ENCODE measurements at regions not wholly inside any gene's neighbourhood (a gene's known extent, or its start where the extent isn't known, plus 50 kb on each side); places are given as distances from the start of the nearest gene placed in this dataset.

DNA sequence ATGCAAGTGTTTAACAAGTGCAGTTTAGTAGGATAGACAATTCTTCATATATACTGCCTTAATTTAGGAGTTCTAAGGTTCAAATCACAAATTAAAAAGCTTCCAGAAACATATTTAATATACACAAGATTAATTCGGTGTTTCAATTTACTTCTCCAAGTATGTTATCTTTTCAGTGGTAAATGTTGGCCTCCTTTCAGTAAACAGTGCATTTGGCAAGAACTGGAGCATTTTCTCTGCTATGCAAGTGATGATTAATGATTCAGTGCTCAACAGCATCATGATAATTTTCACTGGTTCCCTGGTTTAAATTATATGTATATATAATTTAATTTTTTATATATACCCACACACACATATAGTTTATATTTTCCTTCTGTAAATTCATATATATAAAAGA is 541.7 kb downstream of the EFNA5 start:
- DNase-seq: no peak

DNA sequence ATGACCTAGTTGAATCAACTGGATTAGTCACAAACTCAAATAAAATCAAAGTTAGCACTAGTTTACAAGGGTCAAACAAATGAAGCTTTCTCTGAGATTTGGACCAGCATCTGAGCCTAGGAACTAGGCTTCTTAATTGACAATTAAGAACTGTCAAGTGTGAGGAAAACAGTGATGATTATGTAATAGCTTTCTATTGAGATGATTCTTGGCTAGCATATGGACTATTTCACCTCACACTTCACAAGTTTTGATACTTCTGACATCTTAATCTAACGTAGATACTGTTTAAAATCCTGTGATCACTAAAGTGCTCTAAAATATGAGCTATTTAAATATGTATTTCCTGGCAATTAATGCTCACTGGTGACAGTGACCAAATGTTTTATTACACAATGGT is 542.9 kb downstream of the EFNA5 start:
- DNase-seq: no peak

DNA sequence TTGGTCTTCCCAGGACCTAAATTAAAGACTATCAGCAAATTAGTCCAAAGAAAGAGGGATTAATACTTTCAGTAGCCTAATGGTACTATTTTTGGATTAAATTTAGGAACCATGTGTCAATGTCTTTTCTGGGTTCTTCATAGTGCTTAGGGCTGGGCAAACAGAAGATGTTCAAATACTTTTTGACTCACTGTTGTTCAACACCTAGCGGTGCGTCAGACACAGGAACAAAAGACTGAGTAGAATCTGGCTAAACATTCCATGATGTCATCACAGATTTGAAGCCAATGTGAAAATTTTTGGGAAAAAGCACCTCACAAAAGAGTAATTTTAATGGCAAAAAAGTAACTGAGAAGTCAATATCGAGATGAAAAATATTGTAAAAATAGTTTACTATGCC is 544.4 kb downstream of the EFNA5 start:
- DNase-seq: no peak

DNA sequence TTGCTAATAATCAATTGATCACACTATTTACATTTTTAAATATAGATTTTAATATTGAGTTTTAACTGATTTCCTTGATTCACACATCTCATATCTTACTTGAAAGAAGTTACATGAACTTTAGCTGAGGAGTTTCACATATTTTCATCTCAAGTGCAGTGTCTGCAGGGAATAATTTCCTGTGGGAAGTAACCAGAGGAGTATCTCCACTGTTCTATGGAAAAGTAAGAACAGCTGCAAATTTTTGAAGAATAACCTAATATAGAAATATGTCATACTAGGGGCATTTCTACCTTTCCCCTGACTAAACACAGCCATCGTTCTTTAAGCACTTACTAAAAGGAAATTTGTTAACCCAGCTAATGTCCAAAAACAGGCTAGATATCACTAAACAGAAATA is 546.4 kb downstream of the EFNA5 start:
- no peak for DNase-seq

DNA sequence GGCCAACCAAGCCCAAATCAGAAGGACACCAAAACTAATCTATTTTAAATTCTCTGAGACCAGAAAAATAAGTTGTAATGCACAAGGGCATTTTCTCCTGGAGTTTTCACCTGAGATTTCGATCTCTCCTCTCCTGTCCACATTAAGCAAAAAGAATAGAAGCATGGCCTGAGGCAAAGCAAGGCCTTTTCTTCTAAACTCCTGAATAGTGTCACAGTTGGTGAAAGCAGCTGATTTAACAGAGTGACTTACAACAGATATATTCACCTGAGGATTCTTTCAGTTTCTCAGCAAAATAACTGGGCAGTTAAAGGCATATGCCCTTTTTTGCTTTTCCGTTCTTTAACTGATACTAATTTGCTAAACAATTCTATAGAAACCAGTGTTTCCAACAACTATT is 547.7 kb downstream of the EFNA5 start:
- no peak for DNase-seq

DNA sequence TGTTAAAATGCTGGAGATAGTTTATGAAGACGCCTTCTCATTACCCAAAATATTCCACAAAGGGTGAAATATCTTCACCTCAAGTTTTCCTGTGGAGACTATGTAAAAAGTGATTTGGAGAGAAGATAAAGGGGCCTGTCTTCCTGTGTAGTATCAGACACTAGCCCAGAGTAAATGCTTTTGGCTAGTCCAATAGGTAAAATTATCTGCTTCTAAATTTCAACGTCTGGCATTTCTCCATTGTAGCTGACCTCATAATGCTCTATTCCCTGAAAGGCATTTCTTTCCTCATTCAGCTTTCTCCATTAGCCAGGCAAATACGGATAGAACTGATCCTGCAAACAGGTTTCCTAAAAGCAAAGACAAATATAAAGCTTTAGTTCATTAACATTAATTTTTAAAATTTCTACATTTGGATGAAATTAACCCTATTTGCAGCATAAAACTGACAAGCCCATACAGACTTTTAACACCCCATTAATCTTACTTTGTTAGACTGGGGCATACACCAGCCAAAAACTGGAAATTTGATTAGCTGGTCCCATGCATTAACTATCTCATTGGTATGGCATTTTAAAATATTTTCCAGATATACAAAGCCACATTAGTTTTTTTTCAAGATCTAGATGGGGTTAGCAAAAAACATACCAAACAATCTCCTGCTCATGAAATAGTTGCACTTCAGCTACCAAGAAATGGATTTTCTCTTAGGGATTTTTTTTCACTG is 548.8 kb downstream of the EFNA5 start:
- DNase-seq: no peak

DNA sequence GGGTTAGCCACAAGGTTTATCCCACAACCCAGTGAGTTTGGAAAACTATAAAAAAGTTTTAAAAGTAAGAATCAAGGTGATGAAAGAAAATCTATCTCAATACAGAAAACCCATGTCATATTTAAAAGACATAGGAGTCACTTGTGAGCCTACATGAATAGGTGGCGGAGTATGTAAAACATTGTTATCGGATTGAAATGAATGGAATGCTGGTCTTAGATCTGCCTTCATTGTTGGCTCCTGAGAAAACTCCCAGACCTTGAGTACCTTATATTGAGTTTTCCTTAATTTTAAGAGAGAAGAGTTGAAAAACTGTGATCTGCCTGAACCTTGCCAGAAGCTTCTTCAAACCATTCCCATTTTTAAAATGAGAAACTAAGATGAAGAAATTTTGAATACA is 551.1 kb downstream of the EFNA5 start:
- no peak for DNase-seq

DNA sequence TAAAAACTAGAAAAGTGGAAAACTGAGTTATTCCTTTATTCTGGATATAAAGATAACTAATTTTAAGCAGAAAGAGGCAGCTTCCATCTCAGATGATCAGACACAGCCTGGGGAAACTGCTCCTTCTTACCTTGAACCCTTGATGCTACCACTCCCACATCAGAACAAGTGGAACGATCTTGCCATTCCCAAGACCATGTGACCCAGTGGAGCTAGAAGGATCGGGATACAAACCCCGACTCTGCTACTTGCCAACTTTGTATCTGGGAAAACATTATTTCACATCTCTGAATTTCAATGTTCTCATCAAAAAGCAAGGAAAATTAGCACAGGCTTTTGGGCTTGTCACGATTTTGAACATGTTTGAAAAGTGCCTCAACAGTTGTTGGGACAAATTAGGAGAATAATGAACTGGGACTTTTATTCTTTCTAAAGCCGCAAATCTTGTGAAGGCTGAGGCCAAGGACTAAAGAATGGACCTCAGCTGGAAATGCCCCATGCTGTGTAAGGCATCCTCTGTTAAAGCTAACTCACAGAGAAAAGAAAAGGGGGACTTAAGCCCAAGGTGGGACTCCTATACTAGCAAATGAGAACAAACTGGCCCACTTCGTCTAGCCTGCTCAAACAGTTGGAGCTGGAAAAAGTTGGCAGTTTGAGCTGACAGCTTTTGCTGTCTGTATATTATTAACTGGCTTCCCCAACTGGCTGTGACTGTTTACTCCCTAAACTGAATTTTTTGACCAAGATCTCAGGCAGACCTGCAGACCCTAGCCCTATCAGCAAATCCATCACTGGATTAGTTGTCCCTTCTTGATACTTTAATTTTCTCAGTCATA is 552.3 kb downstream of the EFNA5 start:
- no peak for DNase-seq

DNA sequence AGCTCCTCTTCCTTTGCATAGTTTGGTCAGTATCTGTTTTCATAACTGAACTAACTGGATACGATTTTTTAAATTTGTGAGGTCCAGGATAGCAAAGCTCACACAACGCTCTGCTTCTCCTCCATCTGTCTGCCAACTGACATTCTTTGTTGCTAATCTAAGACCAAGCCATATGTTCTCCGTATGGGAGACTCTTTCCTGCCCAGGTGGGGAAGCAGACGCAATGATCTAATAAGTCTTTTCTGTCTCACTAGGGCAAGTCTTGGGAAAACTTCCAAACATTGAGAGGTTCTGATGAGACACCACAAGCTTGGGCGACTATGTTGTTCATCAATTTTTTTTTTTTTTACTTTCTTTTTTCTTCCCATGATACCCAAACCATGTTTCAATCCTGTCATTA is 558.5 kb downstream of the EFNA5 start:
- no peak for DNase-seq

DNA sequence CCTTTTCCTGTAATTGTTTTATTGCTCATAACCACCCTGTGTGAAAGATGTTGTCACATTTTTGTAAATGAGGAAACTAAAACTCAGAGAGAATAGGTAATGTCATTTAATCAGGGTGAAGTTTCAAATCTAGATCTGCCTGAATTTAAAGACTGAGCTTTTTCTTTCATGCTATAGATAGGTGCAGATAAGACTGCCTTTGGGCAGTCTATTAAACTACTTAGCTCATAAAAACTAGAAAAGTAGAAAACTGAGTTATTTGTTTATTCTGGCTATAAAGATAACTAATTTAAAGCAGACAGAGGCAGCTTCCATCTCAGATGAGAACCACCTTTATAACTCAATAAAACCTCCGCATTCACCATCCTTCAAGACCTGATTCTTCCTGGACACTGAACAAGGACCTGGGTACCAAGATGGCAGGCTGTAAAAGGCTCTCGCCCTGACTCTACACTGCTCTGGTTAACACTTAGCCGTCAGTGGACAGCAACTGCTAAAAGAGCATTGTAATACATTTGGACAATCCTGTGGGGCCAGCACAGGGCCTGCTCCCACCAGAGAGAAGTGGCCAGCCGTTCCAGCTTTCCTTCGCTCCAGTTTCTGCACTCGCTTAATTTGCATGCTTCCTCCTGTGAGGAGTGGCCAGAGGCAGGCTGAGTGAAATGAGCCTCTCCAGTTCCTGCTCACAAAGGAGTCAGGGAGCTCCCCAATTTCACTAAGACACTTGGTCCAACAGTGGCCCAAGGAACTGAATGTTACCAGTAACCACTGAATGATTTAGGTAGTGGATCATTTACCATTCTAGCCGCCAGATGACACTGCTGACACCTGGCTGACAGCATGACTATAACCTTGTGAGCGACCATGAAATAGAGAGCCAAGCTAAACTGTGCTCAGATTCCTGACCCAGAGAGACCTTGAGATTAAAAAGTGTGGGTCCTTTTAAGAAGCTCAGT is 566.4 kb downstream of the EFNA5 start:
- no peak for DNase-seq

DNA sequence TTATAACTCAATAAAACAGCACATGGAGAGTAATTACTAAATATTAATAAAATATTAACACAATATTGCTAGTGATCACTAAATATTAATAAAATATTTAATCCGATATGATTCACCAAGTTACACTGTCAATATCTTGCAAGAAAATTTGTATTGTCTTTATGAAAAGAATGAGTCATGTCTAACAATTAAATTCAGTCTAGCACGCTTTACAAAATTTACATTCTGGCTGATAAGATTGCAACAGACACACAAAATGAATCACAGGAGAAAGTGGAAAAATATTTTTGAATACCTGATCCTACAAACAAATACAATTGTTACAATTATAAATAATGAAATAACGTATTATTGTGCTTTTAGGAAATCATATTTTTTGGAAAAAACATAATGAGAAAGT is 567.2 kb downstream of the EFNA5 start:
- no peak for DNase-seq

DNA sequence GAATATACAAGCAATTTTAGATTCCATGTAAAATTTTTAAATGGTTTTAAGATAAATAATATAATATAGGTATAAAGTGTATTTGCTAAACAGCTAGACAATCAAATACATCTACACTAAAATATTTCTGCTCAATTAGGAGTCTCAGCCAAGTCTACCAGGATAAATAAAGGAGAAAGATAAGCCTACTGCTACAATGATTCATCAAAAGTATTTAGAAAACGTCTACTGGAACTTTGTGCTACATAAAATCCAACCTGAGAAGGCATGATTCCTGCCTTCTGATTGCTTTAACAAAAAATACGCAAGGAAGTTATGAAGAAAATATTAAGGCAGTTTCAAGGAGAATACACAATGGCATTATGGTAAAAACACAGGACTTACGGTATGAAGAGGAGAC is 570.6 kb downstream of the EFNA5 start:
- no peak for DNase-seq

DNA sequence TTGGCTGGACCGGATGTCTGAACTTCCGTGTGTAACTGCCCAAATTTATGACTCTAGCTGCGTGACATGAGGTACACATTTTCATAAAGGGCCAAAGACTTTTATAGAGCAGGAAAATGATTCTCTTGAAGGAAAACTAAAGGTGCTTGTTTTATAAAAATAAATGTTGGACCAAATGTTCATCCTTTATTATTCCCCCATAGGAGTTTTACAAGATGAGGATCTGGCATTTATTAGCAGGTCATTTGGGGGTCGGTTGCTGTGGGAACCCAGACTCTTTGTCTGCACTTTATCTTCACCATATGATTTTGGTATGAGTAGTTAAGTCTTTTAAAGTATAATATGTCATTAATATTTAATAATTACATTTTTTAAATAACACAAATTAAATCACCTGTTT is 571.2 kb downstream of the EFNA5 start:
- no peak for DNase-seq

DNA sequence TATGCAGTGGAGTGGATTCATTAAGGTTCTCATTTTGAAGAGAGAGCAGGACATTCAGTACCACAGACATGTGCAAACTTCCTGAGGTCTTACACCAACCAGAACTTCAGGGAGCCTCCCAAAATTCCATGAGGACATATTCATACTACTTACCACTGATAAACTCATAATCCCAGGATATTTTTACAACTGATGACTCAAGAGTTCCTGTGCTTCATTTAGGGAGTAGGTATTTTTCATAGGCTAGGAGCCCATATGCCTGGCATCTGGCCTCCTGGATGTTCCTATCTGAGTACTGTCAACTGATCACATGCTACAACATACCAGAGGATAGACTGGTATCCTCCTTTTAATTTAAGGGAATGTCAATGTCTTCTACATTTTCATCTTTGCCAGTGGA is 578.0 kb downstream of the EFNA5 start:
- DNase-seq: no peak

DNA sequence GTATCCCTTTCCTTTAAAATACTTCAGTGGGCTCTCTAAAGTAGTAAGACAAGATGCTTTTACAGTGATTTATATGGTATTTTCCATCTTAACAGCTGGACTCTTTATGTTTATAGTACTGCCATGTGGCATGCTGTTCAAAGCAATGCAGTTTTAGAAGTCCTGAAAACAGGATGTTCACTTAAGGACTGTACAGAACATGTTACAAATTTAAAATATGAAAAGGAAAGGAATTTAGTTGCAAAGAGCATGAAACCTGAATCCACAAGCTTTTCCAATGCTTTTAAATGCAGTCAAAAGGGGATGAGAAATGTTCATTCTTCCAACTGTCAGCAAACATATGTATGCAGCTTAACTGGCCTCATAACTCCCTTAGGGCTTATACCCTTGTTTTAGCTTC is 580.2 kb downstream of the EFNA5 start:
- no peak for DNase-seq

DNA sequence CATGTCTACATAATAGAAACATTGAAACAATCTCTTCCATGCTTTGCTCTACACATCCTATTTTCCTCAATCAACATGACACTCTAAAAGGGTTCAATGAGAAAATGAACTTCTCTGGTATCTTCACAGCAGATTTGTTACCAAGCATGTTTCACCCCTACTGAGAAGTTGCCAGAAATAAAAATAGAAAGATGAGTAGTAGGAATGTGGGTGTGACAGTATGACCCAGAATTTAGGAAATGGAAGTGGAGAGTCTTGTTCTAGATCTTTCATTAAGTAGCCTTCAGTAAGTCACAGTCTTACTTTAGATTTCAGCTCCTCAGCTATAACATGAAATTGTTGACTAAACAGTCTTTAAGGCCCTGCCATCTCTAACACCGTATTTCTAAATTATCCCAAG is 581.8 kb downstream of the EFNA5 start:
- no peak for DNase-seq

DNA sequence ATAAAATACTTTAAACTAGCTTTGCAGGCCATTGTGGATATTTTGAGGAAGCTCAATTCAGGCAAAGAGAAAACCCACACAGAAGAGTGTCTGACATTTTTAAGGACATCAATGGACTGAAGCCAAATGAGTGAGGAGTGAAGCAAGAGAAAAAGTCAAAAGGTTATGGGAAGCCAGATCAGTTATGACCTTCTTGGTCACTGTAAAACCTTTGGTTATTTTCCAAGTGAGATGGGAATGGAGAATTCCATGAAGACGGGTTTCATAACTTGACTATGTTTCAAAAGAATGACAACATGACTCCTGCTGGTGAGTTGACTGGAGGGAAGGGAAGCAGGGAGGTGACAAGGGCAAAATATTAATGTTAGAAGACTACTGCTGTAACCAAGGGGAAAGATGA is 585.2 kb downstream of the EFNA5 start:
- no peak for DNase-seq

DNA sequence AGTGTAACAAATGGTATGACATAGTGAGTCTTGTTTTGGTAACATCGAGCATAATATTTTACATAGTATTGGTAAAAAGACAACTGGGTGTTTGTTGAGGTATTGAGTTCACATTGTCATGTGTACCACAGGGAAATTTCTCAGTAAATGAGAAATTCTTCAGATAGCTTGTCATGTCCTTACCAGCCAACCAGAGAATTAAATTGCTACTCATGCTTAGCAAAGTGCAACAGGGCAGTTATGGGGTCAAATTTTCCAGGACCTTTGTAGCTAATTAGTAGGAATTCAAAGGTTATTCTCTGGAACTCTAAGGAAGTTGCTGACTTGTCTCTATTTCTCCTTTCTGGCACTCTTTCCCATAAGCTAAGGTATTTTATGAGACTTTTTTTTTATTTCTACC is 595.7 kb downstream of the EFNA5 start:
- no peak for DNase-seq

DNA sequence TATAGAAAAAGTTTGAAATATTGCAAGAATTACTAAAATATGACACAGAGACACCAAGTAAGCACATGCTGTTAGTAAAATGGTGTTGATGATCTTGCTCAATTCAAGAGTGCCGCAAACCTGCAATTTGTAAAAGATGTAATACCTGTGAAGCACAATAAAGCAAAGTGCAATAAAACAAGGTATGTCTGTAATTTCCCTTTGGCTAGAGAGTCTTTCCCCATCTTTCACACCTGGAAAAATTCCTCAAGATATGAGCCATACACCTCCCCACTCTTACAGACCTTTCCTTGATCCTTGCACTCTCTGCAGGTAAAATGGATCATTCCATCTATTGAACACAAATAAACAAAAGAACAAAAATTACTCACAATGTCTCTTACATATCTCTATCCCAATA is 597.8 kb downstream of the EFNA5 start:
- DNase-seq: no peak

DNA sequence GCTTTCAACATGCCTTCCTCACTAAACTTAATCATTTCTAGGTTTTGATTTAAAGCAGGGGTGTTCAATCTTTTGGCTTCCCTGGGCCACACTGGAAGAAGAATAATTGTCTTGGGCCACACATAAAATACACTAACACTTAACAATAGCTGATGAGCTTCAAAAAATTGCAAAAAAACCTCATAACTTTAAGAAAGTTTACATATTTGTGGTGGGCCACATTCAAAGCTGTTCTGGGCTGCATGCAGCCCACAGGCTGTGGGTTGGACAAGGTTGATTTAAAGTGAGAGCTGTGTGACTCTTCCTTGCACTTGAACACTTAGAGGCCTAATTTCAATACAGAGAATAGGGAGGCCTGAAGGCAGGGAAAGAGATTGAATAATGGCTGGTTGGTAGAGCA is 598.3 kb downstream of the EFNA5 start:
- DNase-seq: no peak

DNA sequence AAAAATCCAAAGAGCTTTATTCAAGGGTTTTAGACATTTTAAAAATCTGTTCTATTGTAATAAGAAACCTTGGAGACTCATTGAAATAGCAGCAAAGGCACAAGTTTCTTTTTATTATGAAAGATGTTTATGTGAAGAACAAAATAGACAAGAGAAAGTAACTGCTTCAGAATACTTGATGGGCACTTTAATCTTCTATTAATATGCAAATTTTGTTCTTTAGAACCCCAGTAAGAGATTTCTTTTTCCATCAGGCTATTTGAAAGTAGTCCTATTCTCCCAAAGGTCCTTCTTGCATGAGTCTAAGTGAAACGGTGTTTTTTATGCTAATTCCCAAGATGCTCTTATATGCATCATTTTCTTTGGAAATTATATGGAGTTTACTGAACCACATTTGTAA is 602.0 kb downstream of the EFNA5 start:
- DNase-seq: no peak

DNA sequence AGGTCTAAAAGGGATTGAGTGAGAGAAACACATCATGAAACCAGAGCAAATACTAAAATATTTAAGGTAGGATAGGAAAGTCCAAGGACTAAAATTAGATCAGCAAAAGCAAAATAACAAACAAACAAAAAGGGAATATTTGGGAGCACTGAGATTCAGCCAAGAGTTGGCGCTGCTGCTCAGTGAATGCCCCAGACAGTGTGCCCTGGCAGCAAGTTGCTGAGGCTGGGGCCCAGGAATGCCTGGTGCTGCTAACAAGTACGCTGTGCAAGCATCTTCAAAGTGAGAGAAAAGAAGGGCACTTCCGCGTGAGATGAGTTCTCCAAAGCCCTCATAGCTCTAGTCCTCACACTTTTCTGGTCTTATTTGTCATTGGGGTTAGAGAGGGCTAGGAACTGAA is 603.3 kb downstream of the EFNA5 start:
- DNase-seq: no peak

DNA sequence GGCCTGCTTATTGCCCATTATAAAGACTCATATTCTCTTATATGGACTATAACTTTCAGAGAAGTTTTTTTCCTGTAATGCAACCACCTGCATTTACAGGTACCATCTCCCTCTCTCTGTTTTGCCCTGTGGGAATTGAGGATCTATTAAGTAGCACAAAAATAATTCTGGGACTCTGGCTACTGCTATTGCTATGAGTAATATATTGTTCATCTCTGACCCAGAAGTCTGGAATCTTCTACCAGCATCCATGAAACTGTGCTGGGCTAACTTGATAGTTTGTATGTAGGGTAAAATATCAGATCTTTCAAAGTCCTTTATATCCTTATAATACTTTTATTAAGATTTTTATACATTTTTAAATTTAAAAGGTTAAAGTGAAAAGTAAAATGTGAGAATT is 607.2 kb downstream of the EFNA5 start:
- DNase-seq: no peak

DNA sequence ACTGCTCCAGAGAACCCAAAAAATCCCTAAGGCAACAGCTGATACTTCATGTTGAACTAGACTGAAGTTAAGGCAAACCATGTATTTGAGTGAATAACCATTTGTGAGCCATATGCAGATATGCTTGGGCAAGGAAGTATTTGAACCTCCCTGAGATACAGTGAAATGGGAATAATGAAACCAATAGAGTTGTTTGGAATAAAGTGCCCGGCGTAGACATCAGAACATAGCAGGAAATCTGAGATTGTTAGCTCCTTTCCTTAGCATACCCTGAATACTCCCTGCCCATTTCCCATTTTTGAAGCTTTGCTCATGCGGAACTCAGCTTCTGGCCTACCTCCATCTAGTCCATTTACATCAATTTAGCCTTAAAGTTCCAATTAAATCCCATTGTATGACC is 611.9 kb downstream of the EFNA5 start:
- no peak for DNase-seq

Data from stimulated activated CD4-positive, alpha-beta T cell treated with anti-CD3 and anti-CD28 coated beads, Interleukin-2, amount 100 ng/mL, for 24 hours (primary cell).